ENCODE measurements at regions not wholly inside any gene's neighbourhood (a gene's known extent, or its start where the extent isn't known, plus 50 kb on each side); places are given as distances from the start of the nearest gene placed in this dataset.

GRCh38 chr12:46892887-46893286 lies 67.1 kb upstream of the SLC38A4 start:
- intact Hi-C loops (cut with DNase I): no loop called here
- H3K4me1 ChIP-seq: no peaks in the 10 kb centered on the region
- H3K4me3 ChIP-seq: no peak overlapping the region
- H3K36me3 ChIP-seq: no peaks in the 10 kb centered on the region
- H3K27me3 ChIP-seq: no peaks in the 10 kb centered on the region
- H3K27ac ChIP-seq: no peak overlapping the region
- no peaks in the 10 kb centered on the region for H3K9me3 ChIP-seq
- TF ChIP-seq, protein P1, sequence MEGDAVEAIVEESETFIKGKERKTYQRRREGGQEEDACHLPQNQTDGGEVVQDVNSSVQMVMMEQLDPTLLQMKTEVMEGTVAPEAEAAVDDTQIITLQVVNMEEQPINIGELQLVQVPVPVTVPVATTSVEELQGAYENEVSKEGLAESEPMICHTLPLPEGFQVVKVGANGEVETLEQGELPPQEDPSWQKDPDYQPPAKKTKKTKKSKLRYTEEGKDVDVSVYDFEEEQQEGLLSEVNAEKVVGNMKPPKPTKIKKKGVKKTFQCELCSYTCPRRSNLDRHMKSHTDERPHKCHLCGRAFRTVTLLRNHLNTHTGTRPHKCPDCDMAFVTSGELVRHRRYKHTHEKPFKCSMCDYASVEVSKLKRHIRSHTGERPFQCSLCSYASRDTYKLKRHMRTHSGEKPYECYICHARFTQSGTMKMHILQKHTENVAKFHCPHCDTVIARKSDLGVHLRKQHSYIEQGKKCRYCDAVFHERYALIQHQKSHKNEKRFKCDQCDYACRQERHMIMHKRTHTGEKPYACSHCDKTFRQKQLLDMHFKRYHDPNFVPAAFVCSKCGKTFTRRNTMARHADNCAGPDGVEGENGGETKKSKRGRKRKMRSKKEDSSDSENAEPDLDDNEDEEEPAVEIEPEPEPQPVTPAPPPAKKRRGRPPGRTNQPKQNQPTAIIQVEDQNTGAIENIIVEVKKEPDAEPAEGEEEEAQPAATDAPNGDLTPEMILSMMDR (IDR thresholded peaks at IDR 0.05): no peak
- no peak for DNase-seq (ENCODE audit: low spot score in 2 of 2)

DNA sequence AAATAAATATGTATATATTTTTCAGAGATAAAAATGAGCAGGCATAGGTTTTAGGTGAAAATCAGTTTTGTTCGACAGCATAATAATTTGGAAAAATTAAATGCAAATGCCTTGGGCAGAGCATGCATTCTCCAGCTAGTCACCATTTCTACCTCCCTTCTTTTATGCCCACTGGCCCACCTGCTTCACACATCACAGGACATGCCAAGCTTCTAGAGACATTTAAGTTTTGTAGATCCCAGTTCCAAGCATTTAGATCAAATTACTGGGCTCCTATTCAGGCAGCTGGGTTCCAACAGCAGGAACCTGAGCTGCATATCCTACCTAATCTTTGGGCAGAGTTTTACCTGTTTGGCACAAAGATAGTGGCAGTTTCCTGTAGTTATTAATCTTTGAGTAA lies 67.6 kb upstream of the SLC38A4 start:
- intact Hi-C loops (cut with DNase I): no loop called here
- DNase-seq (ENCODE audit: low spot score in 2 of 2): no peak
- no peaks in the 10 kb centered on the region for H3K36me3 ChIP-seq
- H3K4me3 ChIP-seq: no peak overlapping the region
- H3K9me3 ChIP-seq: no peaks in the 10 kb centered on the region
- no peak overlapping the region for H3K27ac ChIP-seq
- H3K4me1 ChIP-seq: no peaks in the 10 kb centered on the region
- no peaks in the 10 kb centered on the region for H3K27me3 ChIP-seq
- TF ChIP-seq, protein P1 (IDR thresholded peaks at IDR 0.05): no peak

DNA sequence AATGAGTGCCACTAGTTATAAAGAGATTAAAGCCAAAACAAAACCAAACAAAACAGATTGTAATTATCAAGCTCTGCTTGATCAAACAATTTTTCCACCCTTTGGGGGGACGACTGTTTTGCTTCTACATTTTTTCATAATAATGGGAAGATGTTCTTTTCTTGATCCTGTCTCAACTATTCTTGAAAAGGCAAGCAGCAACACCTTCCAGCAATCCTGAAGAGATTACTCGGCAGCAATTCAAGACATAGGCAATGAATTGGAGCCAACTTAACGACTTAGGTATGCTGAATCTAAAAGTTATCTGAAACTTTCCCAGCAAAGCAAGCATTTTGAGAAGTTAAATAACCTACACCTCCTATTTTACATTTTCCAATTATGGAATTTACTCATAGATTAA lies 69.9 kb upstream of the SLC38A4 start:
- intact Hi-C loops (cut with DNase I): no loop called here
- no peaks in the 10 kb centered on the region for H3K9me3 ChIP-seq
- DNase-seq (ENCODE audit: low spot score in 2 of 2): no peak
- H3K4me1 ChIP-seq: no peaks in the 10 kb centered on the region
- H3K4me3 ChIP-seq: no peak overlapping the region
- no peaks in the 10 kb centered on the region for H3K36me3 ChIP-seq
- TF ChIP-seq, protein P1 (IDR thresholded peaks at IDR 0.05): no peak
- H3K27me3 ChIP-seq: no peaks in the 10 kb centered on the region
- H3K27ac ChIP-seq: no peak overlapping the region

GRCh38 chr12:46896680-46897079 lies 70.9 kb upstream of the SLC38A4 start:
- no peaks in the 10 kb centered on the region for H3K9me3 ChIP-seq
- no peaks in the 10 kb centered on the region for H3K36me3 ChIP-seq
- no peak overlapping the region for H3K27ac ChIP-seq
- TF ChIP-seq, protein P1 (IDR thresholded peaks at IDR 0.05): no peak
- H3K27me3 ChIP-seq: no peaks in the 10 kb centered on the region
- H3K4me1 ChIP-seq: no peaks in the 10 kb centered on the region
- no peak overlapping the region for H3K4me3 ChIP-seq
- no peak for DNase-seq (ENCODE audit: low spot score in 2 of 2)
- intact Hi-C loops (cut with DNase I): loop anchor here (1.0 kb wide), 1 partner anchor 21 kb away; no protein-coding TSS in a partner anchor

- DNase-seq (ENCODE audit: low spot score in 2 of 2): no peak
- Histone ChIP-seq H3K36me3 (no peaks in the 10 kb centered on the region), H3K27ac (no peak overlapping the region), H3K27me3 (no peaks in the 10 kb centered on the region), H3K4me3 (no peak overlapping the region), H3K4me1 (no peaks in the 10 kb centered on the region), H3K9me3 (no peaks in the 10 kb centered on the region)
- intact Hi-C loops (cut with DNase I): no loop called here
- TF ChIP-seq, protein P1 (IDR thresholded peaks at IDR 0.05): no peak
Observed at GRCh38 chr12:46898152-46898931, 72.5 kb upstream of the SLC38A4 start.

Data from ascending aorta (tissue), 2 donors.